ENCODE measurements at regions not wholly inside any gene's neighbourhood (a gene's known extent, or its start where the extent isn't known, plus 50 kb on each side); places are given as distances from the start of the nearest gene placed in this dataset.
"Not testable (repeated sequence)": the region's sequence is repeated elsewhere in the genome, so short reads cannot be mapped to it uniquely, and the experiment has no call there.

DNA sequence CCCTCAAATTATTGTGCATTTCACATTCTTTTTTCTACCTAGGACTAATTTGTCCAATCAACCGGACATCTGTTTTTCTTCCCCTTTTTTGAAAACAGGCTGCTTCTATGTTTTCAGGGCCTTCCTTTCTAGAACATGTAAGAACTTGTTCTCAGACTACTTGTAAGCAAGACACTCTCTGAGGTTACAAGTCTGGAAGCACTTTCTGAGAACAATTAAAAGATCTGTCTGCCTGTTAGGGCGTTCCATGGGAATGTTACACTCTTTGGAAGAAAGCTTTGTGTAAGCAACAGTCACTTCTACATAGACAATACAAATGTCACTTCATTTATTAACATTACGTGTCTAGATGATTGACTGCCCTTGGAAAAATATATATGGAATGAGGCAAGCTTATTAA, 50.9 kb upstream of the HSPB3 start:
- no peak for DNase-seq

DNA sequence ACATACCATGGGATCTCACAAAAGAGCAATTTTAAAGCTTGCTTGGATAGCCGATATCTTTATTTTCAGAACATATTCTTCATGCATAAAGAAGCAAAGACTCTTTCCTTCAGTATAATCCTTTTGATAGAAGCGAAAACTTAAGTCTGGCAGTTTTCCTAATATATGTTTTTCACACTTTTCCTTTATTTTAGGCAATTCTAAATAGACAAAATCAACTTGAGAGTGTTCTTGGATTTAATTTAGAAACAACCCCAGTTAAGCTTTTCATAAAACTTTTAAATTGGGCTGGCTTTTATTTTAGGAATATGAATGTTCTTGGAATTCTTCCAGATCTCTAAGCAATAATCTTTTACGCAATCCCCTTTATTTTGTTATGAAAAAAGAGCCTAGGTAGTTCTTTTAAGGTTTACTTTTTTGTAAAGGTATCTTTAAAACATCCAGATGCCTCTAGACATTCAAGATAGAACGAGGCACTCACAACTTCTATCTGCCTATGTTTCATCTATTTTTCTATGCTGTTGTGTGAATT, 51.5 kb upstream of the HSPB3 start:
- DNase-seq, result no peak

DNA sequence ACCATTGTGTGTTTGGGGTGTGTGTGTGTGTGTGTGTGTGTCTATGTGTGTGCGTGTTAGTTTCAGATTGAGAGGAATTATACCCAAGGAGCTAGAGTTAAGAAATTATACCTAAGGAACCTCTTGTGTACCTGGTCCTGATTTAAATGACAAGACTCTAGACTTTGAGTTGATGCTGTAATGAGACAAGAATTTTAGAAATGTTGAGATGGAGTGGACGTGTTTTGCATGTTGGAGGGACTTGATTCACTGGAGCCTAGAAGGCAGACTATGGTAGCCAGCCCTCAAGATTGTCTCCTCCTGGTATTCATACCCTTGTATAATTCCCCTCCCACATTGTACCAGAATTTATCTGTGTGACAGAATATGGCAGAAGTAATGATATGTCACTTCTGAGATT, 52.4 kb upstream of the HSPB3 start:
- no peak for DNase-seq

DNA sequence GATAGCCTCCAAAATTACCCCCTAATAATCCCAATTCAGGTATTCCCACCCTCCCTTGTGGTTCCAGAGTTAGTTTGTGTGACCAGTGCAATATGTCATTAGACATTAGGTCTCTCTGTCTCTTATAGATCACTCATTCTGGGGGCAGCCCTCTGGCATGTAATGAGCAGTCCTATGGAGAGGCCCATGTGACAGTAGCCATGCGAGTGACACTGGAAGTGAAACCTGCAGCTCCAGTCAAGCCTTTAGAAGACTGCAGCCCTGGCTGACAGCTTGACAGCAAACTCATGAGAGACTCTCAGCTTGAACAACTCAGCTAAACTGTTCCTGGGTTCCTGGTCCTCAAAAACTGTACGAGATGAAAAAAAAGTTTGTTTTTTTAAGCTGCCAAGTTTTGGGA, 54.0 kb upstream of the HSPB3 start:
- no peak for DNase-seq

DNA sequence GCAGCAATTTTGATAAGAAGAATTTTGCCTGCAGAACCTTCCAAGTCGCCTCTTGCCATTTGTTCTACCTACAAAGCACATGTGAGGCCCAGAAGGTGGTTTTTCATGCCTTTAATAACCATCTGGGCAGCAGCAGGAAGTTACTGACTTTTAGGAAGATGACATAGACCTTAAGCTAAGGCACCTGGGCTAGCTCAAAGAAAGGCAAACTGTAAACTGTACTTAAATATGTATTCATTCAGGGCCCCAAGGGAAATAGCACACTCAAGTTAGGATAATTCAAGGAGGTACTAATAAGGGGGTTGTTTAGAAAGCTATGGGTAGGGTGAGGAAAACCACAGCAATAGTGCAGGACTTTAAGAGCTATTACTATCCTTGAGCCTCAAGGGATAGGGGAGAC, 57.3 kb upstream of the HSPB3 start:
- no peak for DNase-seq

DNA sequence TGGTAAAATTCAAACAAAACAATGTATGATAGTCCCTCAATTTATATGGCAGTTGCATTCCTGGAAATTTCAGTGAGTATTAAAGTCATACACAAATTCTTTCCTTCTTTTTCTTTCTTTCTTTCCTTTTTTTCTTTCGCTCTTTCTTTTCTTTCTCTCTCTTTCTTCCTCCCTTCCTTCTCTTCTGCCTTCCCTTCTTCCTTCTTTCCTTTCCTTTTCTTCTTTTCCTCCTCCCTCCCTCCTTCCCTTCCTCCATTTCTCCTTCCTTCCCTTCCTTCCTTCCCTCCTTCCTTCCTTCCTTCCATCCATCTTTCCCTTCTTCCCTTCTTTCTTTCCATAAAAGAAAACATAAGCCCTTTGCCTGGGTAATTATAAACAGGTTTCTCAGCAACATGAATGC, 58.1 kb upstream of the HSPB3 start:
- no peak for DNase-seq

DNA sequence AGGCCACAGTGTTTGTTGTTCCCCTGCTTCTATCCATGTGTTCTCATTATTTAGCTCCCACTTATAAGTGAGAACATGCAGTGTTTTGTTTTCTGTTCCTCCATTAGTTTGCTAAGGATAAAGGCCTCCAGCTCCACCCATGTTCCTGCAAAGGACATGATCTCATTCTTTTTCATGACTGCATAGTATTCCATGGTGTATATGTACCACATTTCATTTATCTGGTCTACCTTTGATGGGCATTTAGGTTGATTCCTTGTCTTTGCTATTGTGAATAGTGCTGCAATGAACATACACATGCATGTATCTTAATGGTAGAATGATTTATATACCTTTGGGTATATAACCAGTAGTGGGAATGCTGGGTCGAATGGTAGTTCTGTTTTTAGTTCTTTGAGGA, 62.5 kb upstream of the HSPB3 start:
- not testable (repeated sequence) for DNase-seq

DNA sequence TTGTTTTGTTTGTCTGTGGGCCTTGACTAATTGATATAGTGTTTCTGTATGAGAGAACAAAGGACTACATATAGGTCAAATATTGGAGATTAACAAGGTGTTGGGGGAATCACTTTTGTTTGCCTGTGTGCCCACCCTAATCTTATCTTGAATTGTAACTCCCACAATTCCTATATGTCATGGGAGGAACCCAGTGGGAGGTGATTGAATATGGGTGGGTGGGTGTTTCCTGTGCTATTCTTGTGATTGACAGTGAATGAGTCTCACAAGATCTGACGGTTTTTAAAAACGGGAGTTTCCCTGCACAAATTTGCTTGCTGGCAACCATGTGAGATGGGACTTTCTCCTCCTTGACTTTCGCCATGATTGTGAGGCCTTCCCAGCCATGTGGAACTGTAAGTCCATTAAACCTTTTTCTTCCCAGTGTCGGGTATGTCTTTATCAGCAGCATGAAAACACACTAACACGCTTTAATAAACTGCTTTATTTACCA, 64.9 kb upstream of the HSPB3 start:
- DNase-seq, result peak; percentile 32

DNA sequence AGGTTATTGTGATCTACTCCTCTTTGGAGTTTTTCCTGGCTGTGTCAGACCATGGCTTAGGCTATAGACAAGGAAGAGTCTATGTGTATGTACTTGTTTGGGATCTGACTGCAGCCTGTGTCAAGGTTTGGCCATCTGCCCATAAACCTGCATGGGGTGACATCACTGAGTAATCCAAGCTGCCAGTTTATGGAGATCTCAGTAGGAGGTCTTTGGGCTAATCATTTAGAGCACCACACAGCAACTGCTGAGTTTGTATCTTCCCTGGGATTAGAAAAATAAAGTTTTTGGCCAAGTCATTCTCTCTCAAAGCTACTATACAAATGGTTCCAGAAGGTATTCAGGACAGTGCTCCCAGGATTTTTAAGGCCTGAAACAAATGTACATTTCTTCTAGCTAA, 65.5 kb upstream of the HSPB3 start:
- DNase-seq, result peak; percentile 97

DNA sequence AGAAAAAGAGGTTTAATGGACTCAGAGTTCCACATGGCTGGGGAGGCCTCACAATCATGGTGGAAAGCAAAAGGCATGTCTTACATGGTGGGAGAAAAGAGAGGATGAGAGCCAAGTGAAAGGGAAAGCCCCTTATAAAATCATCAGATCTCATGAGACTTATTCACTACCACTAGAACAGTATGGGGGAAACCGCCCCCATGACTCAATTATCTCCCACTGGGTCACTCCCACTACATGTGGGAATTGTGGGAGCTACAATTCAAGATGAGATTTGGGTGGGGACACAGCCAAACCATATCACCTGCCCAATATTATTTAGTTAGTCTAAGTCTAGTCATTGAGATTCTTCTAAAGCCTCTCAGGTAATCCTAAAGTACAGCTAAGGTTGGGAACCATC, 66.1 kb upstream of the HSPB3 start:
- not testable (repeated sequence) for DNase-seq

DNA sequence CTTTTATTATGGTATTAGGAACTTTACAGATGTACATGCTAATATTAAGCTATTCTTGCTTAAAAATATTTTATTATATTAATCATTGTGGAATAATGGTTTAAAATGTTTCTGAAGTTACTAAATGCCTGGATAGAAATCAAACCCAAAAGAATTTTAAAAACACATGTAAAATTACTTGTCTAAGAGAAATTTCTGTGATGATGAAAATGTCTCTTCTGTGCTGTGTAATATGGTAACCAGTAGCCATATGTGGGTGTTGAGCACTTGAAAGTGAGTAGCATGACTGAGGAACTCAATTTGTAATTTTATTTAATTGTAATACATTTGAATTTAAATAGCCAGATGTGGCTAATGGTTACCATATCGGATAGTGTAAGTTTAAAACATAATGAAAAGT, 66.7 kb upstream of the HSPB3 start:
- no peak for DNase-seq

DNA sequence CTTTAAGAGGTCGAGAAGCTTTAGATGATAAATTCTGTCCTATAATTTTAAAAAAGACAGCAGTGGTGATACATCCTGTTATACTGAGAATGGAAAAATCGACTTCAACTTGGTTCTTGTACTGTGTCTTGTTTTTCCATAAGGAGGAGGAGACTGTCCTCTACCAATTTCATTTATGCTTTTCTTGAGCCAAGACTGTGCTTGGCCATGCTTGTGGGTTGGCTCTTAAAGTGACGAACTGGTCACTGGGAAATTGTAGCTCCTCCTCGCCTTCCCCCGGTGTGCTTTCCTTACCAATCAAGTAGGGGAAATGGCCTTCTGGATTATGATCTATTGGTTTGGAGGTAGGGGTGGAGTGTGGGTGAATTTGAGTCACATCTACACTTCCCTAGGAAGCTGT, 67.1 kb upstream of the HSPB3 start:
- no peak for DNase-seq

DNA sequence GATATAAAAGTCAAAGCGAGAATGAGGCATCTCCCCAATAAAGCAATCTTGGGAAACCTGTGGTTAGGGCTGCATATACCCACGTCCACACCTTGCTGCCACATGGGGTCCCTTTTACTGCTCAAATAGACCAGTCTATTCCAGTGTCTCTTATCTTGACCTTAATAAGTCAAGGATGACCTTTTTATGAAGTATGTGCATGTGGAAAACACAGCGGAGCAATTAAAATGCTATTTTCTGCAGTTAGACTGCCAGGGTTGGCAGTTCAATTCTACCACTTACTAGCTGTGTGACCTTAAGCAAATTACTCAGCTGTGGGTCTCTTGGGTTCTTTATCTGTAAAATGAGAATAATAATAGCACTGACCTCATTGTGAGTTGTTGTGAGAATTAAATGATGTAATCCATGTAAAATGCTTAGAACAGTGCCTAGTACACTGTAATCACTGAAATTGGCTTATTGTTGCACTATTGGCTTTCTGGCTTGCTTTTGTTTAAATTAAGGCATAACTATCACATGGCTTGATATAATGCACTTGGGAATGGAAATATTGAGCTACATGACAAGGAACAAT, 67.8 kb upstream of the HSPB3 start:
- DNase-seq, result no peak

DNA sequence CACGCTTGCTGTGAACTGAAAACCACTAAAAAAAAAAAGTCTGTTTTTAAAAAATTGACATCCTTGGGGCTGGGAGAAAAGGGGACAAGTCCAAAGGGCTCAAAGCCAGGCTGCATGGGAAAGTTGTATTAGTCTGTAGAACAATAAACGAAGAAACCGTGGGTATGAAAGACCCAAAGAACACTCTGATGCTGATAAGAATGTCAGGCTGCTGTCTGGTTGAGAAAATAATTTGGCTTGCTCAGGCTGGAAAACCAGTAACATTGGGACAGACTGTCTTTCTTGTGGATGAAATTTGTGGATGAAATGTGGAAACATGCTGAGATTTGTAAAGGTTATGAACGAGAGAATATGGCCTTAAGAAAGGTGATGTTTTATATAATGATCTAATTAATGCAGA, 68.5 kb upstream of the HSPB3 start:
- DNase-seq, result no peak

DNA sequence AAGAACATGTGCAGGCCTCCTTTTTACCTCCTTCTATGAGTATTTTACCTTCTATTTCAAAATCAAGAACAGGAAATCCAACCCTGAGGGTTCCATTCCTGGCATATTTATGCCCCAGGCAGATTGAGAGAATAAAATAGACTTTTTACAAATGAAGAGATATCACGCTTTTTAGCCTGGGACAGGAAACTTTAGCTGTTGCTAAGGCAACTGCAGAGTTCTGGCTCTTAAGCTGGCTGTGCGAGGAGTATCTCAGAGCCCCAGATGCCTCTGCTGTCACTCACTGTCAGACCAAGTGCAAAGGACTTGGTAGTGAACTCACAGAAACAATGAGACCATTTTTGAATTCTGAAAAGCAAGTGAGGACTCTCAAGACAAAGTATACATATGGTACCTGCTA, 69.5 kb upstream of the HSPB3 start:
- DNase-seq, result no peak

DNA sequence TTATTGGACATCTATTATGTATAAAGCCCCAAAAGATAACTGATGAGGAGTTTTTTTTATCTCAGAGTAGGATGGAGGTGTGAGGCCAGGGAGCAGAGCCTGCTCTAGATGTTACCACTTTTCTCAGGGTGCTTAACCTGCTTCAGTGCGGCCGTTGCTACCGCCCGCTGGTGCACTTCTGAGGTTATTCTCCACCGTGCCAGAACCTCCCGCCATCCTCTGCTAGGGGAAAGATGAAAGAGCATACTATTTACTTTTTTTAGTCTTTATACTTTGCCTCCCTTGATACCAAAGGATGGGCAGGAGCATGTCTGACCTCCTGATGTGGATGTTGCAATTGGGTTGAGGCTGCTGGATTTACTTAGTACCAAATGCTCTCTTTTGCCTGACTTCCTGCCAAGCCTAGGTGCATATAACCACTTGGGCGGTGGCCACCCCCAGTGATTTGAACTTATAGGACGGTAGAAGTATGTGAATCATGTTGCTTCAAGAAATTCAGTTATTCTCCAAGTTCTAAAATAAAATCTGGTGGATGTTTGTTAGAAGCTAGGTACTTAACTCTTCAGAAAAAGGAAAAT, 71.1 kb upstream of the HSPB3 start:
- DNase-seq, result no peak

DNA sequence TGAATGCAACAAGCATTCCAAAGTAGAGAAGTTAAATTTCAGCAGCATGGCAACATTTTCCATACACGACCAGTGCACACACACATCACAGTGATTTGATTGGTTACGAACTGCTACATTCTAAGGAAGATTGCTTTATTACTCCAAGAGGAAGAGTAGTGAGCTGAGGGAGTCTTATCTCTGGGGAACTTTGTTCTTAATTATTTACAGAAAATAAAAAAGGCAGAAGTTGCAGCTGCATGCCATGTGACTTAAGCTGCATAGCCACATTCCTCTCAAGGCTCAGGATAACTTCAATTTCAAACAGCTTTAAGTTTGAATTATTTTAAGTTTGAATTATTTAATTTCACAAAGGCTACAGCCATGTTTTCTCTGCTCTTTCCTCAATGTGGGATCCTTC, 71.6 kb upstream of the HSPB3 start:
- no peak for DNase-seq

DNA sequence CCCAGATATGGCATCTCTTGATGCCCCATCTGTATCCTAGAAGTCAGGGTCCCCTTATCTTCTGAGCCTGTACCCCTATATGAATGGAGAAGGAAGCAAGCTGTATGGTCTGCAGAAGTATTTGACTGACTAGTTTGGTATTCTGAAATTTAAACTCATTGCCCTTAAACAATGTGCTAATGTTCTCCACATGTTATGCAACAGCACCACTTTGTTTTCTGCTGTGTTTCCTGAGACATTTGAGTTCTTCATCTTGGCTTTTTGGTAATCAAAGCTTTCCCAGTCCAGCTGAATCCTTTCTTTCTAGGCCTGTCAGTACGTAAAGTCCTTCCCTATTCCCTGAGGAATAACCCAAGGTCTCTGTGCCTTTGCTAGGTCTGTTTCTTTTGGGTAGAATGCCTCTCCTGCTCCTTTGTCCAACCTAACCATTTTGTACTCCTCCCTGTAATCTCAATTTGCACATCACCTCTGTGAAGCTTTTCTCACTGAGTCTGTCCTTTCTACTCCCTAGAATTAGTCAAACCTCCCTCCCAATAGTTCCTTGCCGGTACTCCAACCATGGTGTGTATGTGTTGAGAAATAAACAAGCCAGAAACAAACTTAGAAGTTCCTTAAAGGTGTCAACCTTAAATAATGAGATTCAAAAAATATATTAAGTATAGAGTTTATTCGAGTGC, 72.1 kb upstream of the HSPB3 start:
- no peak for DNase-seq

DNA sequence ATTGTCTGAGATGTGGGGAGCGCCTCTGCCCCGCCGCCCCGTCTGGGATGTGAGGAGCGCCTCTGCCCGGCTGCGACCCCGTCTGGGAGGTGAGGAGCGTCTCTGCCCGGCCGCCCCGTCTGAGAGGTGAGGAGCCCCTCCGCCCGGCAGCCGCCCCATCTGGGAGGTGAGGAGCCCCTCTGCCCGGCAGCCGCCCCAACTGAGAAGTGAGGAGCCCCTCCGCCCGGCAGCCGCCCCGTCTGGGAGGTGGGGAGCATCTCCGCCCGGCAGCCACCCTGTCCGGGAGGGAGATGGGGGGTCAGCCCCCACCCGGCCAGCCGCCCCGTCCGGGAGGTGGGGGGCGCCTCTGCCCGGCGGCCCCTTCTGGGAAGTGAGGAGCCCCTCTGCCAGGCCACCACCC, 70.9 kb upstream of the ARL15 start:
- DNase-seq, result not testable (repeated sequence)

DNA sequence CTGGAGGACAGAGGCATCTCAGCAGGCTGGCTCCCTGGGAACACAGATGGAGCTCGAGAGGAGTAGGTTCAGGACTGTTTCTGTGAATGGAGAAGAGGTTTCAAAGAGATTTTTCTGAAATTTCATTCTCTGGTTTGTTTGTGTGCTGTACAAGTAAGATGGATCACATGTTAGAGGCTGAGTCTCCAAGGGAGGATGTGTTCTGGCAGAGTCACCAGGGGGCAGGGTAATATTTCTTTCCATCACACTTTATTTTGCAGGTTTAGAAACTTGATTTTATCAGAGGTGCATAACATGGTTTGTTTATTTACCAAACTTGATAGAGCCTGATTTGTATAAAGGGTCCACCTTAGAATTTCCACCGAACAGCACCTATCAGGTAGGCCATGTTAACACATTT, 69.2 kb upstream of the ARL15 start:
- DNase-seq, result no peak

DNA sequence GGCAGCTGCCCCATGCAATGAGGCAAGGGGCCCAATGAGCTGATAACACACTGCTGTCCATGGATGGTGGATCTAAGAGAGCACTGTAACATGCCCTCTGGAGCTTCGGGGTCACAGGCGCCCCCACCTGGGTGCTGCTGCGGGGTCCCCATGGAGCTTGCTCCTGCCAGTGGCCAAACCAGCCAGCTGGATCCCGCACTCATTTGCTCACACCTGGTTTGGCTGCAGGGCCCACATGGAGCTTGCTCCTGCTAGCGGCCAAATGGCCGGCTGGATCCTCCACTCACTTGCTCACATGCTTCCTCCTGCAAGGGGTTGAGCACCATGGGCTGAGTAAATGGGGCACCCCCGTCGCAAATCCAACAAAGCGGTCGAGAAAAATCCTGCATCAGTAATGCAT, 68.3 kb upstream of the ARL15 start:
- no peak for DNase-seq

DNA sequence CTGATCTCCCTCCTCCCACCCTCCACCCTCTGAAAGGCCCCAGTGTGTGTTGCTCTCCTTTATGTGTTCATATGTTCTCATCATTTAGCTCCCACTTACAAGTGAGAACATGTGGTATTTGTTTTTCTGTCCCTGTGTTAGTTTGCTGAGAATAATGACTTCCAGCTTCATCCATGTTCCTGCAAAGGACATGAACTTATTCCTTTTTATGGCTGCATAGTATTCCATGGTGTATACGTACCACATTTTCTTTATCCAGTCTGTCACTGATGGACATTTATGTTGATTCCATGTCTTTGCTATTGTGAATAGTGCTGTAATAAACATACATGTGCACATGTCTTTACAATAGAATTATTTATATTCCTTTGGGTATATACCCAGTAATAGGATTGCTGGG, 67.0 kb upstream of the ARL15 start:
- DNase-seq, result not testable (repeated sequence)

DNA sequence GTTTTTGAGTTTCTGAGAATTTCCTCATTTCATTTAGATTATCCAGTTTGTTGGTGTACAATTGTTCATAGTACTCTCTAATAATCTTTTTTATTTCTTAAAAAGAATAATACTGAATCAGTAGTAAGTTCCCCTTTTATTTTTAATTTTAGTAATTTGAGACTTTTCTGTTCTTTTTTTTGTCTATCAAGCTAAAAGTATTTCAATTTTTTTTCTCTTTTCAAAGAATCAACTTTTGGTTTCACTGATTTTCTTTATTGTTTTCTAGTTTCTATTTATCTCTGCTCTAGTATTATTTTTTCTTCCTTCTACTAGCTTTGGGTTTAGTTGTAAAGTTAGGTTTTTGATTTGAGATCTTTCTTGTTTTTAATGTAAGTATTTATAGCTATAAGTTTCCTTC, 60.6 kb upstream of the ARL15 start:
- no peak for DNase-seq

DNA sequence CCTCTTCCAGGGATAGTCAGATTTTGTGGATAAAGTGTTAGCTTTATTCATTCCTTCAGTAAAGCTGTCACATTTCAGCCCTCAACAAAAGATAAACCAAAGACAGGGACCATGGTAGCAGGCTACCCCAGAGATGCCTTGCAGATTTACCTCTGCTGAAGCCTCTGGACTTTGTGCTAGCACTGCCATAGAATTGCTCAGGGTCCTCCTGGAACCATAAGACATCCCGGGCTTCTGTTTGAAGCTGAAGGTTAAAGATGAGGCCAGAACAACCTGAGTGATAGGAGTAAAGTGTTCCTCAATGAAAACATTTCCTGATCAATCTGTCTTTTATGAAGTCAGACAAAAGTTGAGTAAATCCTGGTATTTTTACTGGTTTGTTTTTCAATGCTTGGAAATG, 57.5 kb upstream of the ARL15 start:
- DNase-seq, result no peak

DNA sequence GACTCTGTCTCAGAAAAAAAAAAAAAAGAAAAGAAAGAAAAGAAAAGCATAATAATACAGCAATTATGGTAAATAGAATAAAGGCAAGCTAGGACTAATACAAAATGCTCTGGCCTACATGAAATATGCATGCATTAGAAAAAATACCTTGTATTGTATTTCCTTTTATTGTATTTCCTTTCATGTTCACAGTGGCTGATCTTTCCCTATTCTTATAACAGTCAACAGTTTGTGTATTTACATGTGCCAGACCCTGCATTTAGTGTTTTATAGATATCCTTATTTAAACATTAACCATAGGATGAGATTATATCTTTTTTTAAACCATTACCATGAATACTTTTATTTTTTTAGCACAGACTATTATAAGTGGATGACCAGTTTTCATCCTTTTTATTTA, 56.3 kb upstream of the ARL15 start:
- no peak for DNase-seq
